ENCODE measurements at regions not wholly inside any gene's neighbourhood (a gene's known extent, or its start where the extent isn't known, plus 50 kb on each side); places are given as distances from the start of the nearest gene placed in this dataset.

DNA sequence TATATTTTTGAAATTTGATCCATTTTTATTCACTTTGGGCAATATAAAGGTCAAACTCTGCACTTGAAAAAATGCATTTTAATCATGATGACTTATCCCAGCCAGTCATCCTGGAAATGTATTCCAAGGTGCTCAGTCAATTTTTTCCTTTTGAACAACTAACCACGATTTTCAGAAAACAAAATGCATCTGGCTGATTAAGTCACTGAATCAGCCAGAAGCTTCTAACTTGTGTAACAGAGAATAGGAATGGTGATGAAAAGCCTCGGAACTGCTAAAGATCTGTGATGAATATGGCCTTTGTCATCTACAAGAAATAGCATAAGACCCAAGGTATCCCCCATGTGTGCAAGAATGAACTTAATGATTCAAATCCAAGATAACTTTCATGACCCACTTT is 572.7 kb downstream of the EPHA4 start:
- H3K9me3 ChIP-seq = no peaks in the 10 kb centered on the region
- TF ChIP-seq POLR2A (IDR thresholded peaks at IDR 0.05) (no peak), POLR2AphosphoS5 (IDR thresholded peaks at IDR 0.05) (no peak)
- TF ChIP-seq, protein P1, sequence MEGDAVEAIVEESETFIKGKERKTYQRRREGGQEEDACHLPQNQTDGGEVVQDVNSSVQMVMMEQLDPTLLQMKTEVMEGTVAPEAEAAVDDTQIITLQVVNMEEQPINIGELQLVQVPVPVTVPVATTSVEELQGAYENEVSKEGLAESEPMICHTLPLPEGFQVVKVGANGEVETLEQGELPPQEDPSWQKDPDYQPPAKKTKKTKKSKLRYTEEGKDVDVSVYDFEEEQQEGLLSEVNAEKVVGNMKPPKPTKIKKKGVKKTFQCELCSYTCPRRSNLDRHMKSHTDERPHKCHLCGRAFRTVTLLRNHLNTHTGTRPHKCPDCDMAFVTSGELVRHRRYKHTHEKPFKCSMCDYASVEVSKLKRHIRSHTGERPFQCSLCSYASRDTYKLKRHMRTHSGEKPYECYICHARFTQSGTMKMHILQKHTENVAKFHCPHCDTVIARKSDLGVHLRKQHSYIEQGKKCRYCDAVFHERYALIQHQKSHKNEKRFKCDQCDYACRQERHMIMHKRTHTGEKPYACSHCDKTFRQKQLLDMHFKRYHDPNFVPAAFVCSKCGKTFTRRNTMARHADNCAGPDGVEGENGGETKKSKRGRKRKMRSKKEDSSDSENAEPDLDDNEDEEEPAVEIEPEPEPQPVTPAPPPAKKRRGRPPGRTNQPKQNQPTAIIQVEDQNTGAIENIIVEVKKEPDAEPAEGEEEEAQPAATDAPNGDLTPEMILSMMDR (IDR thresholded peaks at IDR 0.05) = no peak
- no peak for DNase-seq (ENCODE audit: low spot score in 2 of 2)

DNA sequence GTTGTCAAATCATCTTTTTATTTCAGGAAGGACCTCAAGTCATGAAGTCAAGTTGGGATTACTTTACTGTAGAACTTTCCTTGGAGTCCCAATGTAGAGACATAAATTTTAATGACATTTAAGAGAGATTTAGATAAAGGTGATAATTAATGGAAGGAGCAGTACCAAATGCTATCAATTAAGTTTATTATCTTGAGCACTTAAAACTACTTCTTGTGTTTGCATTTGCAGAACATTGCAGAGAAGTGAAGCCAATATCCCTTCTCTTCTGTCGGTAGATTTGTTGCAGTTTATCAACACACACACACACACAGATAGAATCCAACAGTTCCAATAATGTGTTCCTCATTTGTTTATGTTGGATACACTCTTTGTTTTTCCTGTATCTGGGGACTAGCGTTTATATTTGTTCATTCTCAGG is 570.7 kb downstream of the EPHA4 start:
- intact Hi-C loops (cut with DNase I; ENCODE audit: low total_unique reads) = loop anchor here (5.0 kb wide), 1 partner anchor 719 kb away; no protein-coding TSS in a partner anchor
- DNase-seq (ENCODE audit: low spot score in 2 of 2) = no peak
- TF ChIP-seq POLR2A (IDR thresholded peaks at IDR 0.05) = no peak
- TF ChIP-seq POLR2AphosphoS5 (IDR thresholded peaks at IDR 0.05) = no peak
- TF ChIP-seq, protein P1 (IDR thresholded peaks at IDR 0.05) = no peak
- Histone ChIP-seq H3K27me3 (no peaks in the 10 kb centered on the region), H3K4me3 (no peak overlapping the region), H3K36me3 (no peaks in the 10 kb centered on the region), H3K9me3 (no peaks in the 10 kb centered on the region), H3K4me1 (no peaks in the 10 kb centered on the region), H3K27ac (no peak overlapping the region)

More for the DNA sequence above, 572.7 kb downstream of the EPHA4 start:
- Histone ChIP-seq H3K4me3 (no peak overlapping the region), H3K27me3 (no peaks in the 10 kb centered on the region), H3K27ac (no peak overlapping the region), H3K4me1 (no peaks in the 10 kb centered on the region), H3K36me3 (no peaks in the 10 kb centered on the region)
- intact Hi-C loops (cut with DNase I; ENCODE audit: low total_unique reads) = no loop called here

DNA sequence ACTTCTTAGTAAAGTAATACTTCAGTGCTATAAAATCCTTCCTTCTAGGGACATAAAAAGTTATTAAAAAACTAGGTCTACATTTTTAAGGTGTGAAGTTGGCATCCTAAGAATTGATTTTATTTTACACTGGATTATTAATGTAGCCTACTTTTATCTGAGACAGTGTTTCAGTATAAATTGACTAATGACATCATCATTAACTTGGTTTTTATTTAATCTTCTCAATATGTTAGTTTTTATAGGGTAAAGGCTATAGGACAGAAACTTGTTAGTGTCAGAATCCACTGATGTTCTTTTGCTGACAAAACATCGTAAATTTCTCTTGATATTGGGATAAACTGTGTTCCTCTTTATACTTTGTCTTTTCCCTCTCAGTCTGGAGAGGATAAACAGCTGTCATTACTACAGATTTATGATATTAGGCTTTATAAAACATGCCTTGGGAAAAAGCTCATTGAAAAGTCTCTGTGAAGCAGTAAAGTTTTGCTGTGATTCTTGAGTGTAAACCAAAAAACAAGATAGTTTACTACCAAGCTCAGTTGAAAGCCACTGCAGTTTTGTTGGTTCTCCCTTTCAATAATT is 569.9 kb downstream of the EPHA4 start:
- DNase-seq (ENCODE audit: low spot score in 2 of 2) = no peak
- H3K27me3 ChIP-seq = no peaks in the 10 kb centered on the region
- intact Hi-C loops (cut with DNase I; ENCODE audit: low total_unique reads) = loop anchor here (5.0 kb wide), 1 partner anchor 720 kb away; no protein-coding TSS in a partner anchor
- H3K27ac ChIP-seq = no peak overlapping the region
- H3K4me3 ChIP-seq = no peak overlapping the region
- H3K36me3 ChIP-seq = no peaks in the 10 kb centered on the region
- no peaks in the 10 kb centered on the region for H3K4me1 ChIP-seq
- no peaks in the 10 kb centered on the region for H3K9me3 ChIP-seq
- no peak for TF ChIP-seq POLR2A (IDR thresholded peaks at IDR 0.05)
- TF ChIP-seq, protein P1 (IDR thresholded peaks at IDR 0.05) = no peak
- TF ChIP-seq POLR2AphosphoS5 (IDR thresholded peaks at IDR 0.05) = no peak

DNA sequence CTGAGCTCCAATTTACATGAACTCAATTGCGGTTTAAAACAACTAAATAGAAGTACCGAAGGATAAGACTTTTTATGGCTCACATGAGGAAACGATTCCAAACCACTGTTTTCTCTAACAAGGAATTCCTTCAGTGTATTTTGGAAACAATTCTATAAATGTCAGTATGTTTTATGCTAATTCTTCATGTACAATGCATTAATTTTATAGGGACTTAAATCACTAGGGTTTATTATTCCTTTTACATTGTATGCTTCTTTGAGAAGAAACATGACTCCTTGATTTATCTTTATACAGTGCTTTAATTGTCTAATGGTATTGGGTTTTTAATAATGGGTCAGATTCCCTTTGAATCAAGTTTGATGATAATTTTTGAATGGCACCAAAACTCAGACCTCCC is 566.8 kb downstream of the EPHA4 start:
- no peaks in the 10 kb centered on the region for H3K27me3 ChIP-seq
- intact Hi-C loops (cut with DNase I; ENCODE audit: low total_unique reads) = no loop called here
- TF ChIP-seq POLR2AphosphoS5 (IDR thresholded peaks at IDR 0.05) (no peak), POLR2A (IDR thresholded peaks at IDR 0.05) (no peak)
- TF ChIP-seq, protein P1 (IDR thresholded peaks at IDR 0.05) = no peak

DNA sequence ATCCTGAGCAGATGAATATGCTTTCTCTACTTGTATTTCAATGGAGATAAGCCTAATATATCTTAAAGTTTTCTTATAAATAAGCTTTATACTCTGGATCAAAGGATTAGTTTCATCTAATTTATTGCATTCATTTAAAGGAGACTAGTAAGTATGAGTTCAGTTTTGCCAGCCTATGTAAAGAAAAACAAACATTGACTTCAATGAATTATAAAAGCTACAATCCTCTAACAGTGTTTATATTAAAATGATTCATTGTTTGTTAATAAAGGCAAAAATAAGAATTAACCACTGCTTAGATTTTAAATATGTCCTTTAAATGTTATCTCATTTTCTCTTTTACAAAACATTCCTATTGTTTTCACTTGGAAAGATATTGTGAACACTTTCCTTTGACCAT is 566.0 kb downstream of the EPHA4 start:
- H3K4me1 ChIP-seq = no peaks in the 10 kb centered on the region
- no peak overlapping the region for H3K27ac ChIP-seq
- no peaks in the 10 kb centered on the region for H3K27me3 ChIP-seq
- intact Hi-C loops (cut with DNase I; ENCODE audit: low total_unique reads) = no loop called here
- H3K4me3 ChIP-seq = no peak overlapping the region
- H3K9me3 ChIP-seq = no peaks in the 10 kb centered on the region
- TF ChIP-seq, protein P1 (IDR thresholded peaks at IDR 0.05) = no peak
- TF ChIP-seq POLR2A (IDR thresholded peaks at IDR 0.05) (no peak), POLR2AphosphoS5 (IDR thresholded peaks at IDR 0.05) (no peak)
- no peak for DNase-seq (ENCODE audit: low spot score in 2 of 2)
- no peaks in the 10 kb centered on the region for H3K36me3 ChIP-seq

More for the DNA sequence above, 566.8 kb downstream of the EPHA4 start:
- Histone ChIP-seq H3K36me3 (no peaks in the 10 kb centered on the region), H3K4me1 (no peaks in the 10 kb centered on the region), H3K27ac (no peak overlapping the region), H3K9me3 (no peaks in the 10 kb centered on the region), H3K4me3 (no peak overlapping the region)
- no peak for DNase-seq (ENCODE audit: low spot score in 2 of 2)

All from breast epithelium (tissue), 4 donors.